C4-2B (cell line): ENCODE measurements at regions not wholly inside any gene's neighbourhood (a gene's known extent, or its start where the extent isn't known, plus 50 kb on each side); places are given as distances from the start of the nearest gene placed in this dataset.
A peak's percentile ranks its signal among the peaks of the same experiment; 100 is the strongest.

Source experiments
- H3K27ac ChIP-seq: fragments of 450-650 bp; 2 replicates; pipeline ENCODE4 v1.5.1; 2017
- ZFX ChIP-seq: fragments of 450-650 bp; IDR thresholded peaks from 2 replicates; pipeline ENCODE4 v1.6.1; 2017
- TF ChIP-seq, protein P1 (sequence below): fragments of 450-650 bp; conservative IDR thresholded peaks from 2 replicates; pipeline ENCODE4 v1.5.1; 2017; ENCODE audit warnings: mild to moderate bottlenecking

DNA sequence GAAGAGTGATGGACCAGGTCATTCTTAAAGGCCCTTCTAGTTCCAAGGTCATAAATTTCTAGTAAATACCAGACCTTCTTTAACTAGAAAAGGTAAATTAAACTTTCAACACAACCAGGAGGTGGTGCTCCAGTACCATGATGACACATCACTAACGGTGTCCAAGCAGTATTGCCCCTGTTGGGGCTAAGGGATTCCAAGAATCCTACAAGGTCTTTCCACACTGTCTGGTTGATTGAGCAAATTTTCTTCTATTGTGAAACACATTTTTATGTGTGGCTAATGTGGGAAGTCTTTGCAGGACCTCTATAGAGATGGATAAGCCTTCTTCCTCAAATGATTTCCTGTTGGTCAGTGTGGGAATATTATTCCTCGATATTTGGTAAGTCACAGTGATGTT lies 459.6 kb upstream of the PAPPA start:
- TF ChIP-seq, protein P1, sequence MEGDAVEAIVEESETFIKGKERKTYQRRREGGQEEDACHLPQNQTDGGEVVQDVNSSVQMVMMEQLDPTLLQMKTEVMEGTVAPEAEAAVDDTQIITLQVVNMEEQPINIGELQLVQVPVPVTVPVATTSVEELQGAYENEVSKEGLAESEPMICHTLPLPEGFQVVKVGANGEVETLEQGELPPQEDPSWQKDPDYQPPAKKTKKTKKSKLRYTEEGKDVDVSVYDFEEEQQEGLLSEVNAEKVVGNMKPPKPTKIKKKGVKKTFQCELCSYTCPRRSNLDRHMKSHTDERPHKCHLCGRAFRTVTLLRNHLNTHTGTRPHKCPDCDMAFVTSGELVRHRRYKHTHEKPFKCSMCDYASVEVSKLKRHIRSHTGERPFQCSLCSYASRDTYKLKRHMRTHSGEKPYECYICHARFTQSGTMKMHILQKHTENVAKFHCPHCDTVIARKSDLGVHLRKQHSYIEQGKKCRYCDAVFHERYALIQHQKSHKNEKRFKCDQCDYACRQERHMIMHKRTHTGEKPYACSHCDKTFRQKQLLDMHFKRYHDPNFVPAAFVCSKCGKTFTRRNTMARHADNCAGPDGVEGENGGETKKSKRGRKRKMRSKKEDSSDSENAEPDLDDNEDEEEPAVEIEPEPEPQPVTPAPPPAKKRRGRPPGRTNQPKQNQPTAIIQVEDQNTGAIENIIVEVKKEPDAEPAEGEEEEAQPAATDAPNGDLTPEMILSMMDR = peak; percentile 36
- TF ChIP-seq ZFX = no peak

DNA sequence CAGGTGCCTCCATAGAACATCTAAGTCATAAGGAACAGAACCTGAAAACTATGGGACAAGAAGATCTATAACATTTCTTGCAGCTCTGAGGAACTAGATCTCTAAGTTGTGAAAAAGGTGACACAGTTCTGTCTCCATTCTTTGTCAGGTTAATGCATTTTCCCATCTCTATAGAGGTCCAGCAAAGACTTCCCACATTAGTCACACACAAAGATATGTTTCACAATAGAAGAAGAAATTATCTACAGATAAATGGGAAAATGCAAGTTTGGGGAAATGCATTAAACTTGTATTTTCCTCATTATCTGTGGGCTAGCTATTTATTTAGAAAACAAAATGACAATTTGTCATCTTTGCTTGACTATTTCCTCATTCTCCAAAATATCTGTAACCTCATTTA lies 458.6 kb upstream of the PAPPA start:
- H3K27ac ChIP-seq = no peak overlapping the region
- no peak for TF ChIP-seq ZFX
- TF ChIP-seq, protein P1 = no peak

More for the DNA sequence above, 459.6 kb upstream of the PAPPA start:
- H3K27ac ChIP-seq = no peak overlapping the region

GRCh38 chr9:115712981-115713380 lies 440.6 kb upstream of the PAPPA start:
- no peak for TF ChIP-seq ZFX
- TF ChIP-seq, protein P1 = no peak
- no peak overlapping the region for H3K27ac ChIP-seq

GRCh38 chr9:115715666-115716065 lies 437.9 kb upstream of the PAPPA start:
- H3K27ac ChIP-seq = no peak overlapping the region
- TF ChIP-seq ZFX = no peak
- TF ChIP-seq, protein P1 = no peak

GRCh38 chr9:115717298-115717697 lies 436.3 kb upstream of the PAPPA start:
- no peak for TF ChIP-seq ZFX
- TF ChIP-seq, protein P1 = no peak
- H3K27ac ChIP-seq = no peak overlapping the region

GRCh38 chr9:115717711-115718173 lies 435.8 kb upstream of the PAPPA start:
- H3K27ac ChIP-seq = no peak overlapping the region
- TF ChIP-seq ZFX = no peak
- TF ChIP-seq, protein P1 = no peak

DNA sequence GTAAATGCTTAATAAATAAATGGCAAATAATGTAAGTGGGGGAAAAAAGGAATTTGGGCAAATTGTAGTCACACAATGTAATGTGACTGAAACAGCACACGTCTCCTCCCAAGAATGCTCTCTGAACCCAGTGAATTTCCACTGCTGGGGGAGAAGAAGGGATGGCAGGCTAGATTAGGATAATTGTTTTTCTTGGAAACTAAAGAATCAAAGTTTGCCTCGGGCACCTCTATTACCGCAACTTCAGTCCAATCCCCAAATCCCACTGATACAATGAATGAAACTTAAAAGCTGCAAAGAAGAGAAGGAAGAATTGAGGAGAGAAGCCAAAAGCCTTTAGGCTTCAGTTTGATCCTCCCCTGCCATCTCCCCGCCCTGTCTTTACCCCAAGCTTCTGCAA lies 423.2 kb upstream of the PAPPA start:
- no peak overlapping the region for H3K27ac ChIP-seq
- TF ChIP-seq, protein P1 = no peak
